NOMO-1 treated with DMSO at 0.1 percent for 48 hours (cell line): ENCODE measurements at regions not wholly inside any gene's neighbourhood (a gene's known extent, or its start where the extent isn't known, plus 50 kb on each side); places are given as distances from the start of the nearest gene placed in this dataset.

Experiments
- DNase-seq: peaks from one replicate; lab custom pipeline; 2025; ENCODE audit not compliant: unreplicated experiment; lab: John Stamatoyannopoulos, UW

- no peak for DNase-seq
Observed at GRCh38 chrX:68930542-68931317, 101.9 kb downstream of the EFNB1 start.

GRCh38 chrX:68929332-68930150 lies 100.7 kb downstream of the EFNB1 start:
- no peak for DNase-seq

- no peak for DNase-seq
Observed at GRCh38 chrX:68928401-68928800, 99.6 kb downstream of the EFNB1 start.

GRCh38 chrX:68927178-68927577 lies 98.4 kb downstream of the EFNB1 start:
- no peak for DNase-seq

- no peak for DNase-seq
Observed at GRCh38 chrX:68923147-68923546, 94.3 kb downstream of the EFNB1 start.

- no peak for DNase-seq
Observed at GRCh38 chrX:68922013-68922412, 93.2 kb downstream of the EFNB1 start.

GRCh38 chrX:68920561-68920960 lies 91.7 kb downstream of the EFNB1 start:
- DNase-seq, result no peak

GRCh38 chrX:68919707-68920106 lies 90.9 kb downstream of the EFNB1 start:
- DNase-seq, result no peak

- no peak for DNase-seq
Observed at GRCh38 chrX:68918202-68918601, 89.4 kb downstream of the EFNB1 start.

- DNase-seq, result no peak
Observed at GRCh38 chrX:68917799-68918198, 89.0 kb downstream of the EFNB1 start.

- no peak for DNase-seq
Observed at GRCh38 chrX:68916891-68917290, 88.1 kb downstream of the EFNB1 start.

- no peak for DNase-seq
Observed at GRCh38 chrX:68915778-68916177, 87.0 kb downstream of the EFNB1 start.

- DNase-seq, result no peak
Observed at GRCh38 chrX:68914479-68914946, 85.7 kb downstream of the EFNB1 start.

- DNase-seq, result no peak
Observed at GRCh38 chrX:68913249-68913547, 84.4 kb downstream of the EFNB1 start.

- no peak for DNase-seq
Observed at GRCh38 chrX:68912113-68912512, 83.3 kb downstream of the EFNB1 start.

- DNase-seq, result no peak
Observed at GRCh38 chrX:68910731-68911428, 82.1 kb downstream of the EFNB1 start.

- DNase-seq, result no peak
Observed at GRCh38 chrX:68909945-68910344, 81.1 kb downstream of the EFNB1 start.

- no peak for DNase-seq
Observed at GRCh38 chrX:68908071-68908470, 79.2 kb downstream of the EFNB1 start.

GRCh38 chrX:68902706-68903504 lies 74.1 kb downstream of the EFNB1 start:
- DNase-seq, result no peak

GRCh38 chrX:68901519-68901918 lies 72.7 kb downstream of the EFNB1 start:
- no peak for DNase-seq

- DNase-seq, result no peak
Observed at GRCh38 chrX:68898598-68898997, 69.8 kb downstream of the EFNB1 start.
